ACC112 (cell line): ENCODE measurements at regions not wholly inside any gene's neighbourhood (a gene's known extent, or its start where the extent isn't known, plus 50 kb on each side); places are given as distances from the start of the nearest gene placed in this dataset.
"Not testable (repeated sequence)": the region's sequence is repeated elsewhere in the genome, so short reads cannot be mapped to it uniquely, and the experiment has no call there.

Experiments used
- H2AFZ ChIP-seq: fragments of 200-600 bp; sonication (generic); one replicate; pipeline ENCODE4 v1.6.0; 2017; ENCODE audit warnings: antibody characterized with exemption, low read length; ENCODE audit not compliant: unreplicated experiment
- H3K27ac ChIP-seq: fragments of 200-600 bp; sonication (generic); 2 replicates; pipeline ENCODE4 v1.5.1; 2014; ENCODE audit warnings: low read depth, mild to moderate bottlenecking, antibody characterized with exemption, low read length, moderate library complexity
- H3K27me3 ChIP-seq: fragments of 200-600 bp; sonication (generic); 2 replicates; pipeline ENCODE4 v1.6.1; 2014; ENCODE audit warnings: mild to moderate bottlenecking, antibody characterized with exemption, low read length, moderate library complexity, mixed read lengths; ENCODE audit not compliant: insufficient read depth
- H3K36me3 ChIP-seq: fragments of 200-600 bp; sonication (generic); 2 replicates; pipeline ENCODE4 v1.6.1; 2016; ENCODE audit warnings: mild to moderate bottlenecking, antibody characterized with exemption, low read length, moderate library complexity, mixed read lengths; ENCODE audit not compliant: insufficient read depth
- H3K4me1 ChIP-seq: fragments of 200-600 bp; sonication (generic); one replicate; pipeline ENCODE4 v1.6.1; 2016; ENCODE audit warnings: low read length, mixed read lengths; ENCODE audit not compliant: insufficient read depth, unreplicated experiment, control insufficient read depth
- H3K4me3 ChIP-seq: fragments of 200-600 bp; sonication (generic); 2 replicates; pipeline ENCODE4 v1.5.1; 2014; ENCODE audit warnings: mild to moderate bottlenecking, low read depth, low read length
- H3K79me2 ChIP-seq: fragments of 200-600 bp; sonication (generic); one replicate; pipeline ENCODE4 v1.6.0; 2016; ENCODE audit warnings: low read length; ENCODE audit not compliant: control insufficient read depth, unreplicated experiment, insufficient read depth

DNA sequence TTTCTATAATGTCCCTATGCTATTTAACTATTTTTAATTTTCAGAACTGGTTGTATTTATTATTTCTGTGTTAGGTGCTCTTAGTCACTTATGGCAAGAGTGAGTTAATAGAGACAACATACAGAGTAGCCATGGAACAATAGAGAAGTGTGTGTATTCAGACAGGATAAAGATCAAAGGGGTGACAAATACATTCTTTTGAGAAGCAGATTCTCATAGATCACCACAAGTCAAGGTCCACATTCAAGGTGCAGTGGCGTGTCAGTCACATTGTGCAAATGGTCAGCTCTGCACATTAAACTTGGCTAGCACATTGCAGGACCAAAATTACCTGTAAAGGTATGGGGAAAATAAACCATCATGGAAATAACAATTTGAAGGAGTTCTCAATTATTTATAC, 369.7 kb downstream of the RPIA start:
- not testable (repeated sequence) for H3K36me3 ChIP-seq, H3K79me2 ChIP-seq, H2AFZ ChIP-seq

DNA sequence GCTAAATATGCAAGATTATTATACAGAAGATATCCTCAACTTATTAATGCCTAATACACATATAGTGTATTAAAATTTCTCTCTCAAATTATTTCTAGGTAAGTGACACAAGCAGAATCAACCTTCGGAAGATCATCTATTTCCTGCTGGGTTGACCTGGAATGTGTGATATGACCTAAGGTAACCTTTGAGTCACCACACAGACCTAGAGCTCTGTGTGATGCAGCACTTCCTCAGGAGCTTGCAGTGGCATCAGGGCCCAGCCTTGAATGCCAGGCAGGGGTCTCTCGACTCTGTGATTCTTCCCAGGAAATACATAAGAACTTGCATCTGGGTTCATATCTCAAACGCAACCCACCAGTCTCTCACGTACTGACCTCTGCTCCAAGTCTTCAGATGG, 385.3 kb downstream of the RPIA start:
- H2AFZ ChIP-seq, H3K27me3 ChIP-seq, H3K4me1 ChIP-seq, H3K79me2 ChIP-seq, H3K36me3 ChIP-seq, H3K4me3 ChIP-seq, H3K27ac ChIP-seq: not testable (repeated sequence)

More for the DNA sequence above, 369.7 kb downstream of the RPIA start:
- H3K27ac ChIP-seq, H3K4me3 ChIP-seq, H3K4me1 ChIP-seq, H3K27me3 ChIP-seq: not testable (repeated sequence)

DNA sequence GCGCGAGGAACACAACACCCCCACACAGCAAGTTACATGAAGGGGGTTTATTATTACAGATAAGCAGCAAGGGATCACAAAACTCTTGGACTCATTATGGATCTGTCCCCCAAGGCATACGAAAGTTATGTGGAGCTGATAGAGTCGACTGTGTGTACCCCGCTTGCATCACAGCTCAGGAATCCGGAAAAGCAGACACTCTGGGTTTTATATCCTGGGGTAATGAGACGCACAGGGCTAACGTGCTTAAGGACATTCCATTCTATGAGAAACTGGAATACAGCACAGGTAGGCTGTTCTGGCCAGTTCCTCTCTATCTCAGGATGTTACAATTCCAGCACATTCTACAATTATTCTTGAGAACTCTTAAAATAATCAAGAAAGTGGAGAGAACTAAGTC, 401.4 kb downstream of the RPIA start:
- not testable (repeated sequence) for H2AFZ ChIP-seq, H3K4me3 ChIP-seq, H3K79me2 ChIP-seq, H3K27me3 ChIP-seq, H3K4me1 ChIP-seq, H3K36me3 ChIP-seq, H3K27ac ChIP-seq

DNA sequence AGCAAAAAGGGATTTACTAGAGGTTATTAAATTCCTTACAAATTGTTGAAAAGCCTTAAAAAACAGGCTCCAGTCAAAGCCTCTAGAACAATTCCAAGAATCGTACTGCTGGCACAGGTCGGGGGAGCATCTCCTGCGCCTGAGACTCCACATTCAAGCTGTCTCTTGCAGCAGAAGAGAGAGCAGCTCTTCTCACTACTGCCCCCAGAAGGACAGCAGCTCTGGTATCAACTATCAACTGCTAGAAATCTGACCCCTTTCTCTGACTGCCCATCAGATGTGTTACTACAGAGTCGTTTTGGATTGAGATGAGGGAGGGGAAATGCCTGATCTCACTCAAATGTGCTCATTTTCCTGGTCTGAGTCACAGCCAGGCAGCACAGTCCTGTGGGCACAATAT, 403.6 kb downstream of the RPIA start:
- H3K27me3 ChIP-seq, H3K4me3 ChIP-seq, H3K27ac ChIP-seq, H3K4me1 ChIP-seq, H2AFZ ChIP-seq, H3K79me2 ChIP-seq, H3K36me3 ChIP-seq: not testable (repeated sequence)

DNA sequence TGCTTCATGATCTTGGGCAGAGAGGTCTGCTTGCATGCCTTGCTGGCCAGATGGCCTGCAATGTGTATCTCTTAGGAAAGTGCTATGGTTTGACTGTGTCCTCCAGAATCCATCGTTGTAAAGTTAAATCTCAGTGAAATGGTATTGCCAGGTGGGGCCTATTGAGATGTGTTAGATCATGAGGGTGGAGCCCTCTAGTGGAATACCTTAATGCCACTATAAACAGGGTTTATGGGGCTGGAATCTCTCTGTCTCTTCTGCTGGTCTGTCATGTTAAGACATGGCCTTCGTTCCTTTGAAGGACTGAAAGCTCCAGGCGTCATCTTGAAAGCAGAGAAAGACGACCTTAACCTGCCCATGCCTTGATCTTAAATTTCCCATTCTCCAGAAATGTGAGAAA, 411.1 kb downstream of the RPIA start:
- not testable (repeated sequence) for H3K79me2 ChIP-seq, H3K27me3 ChIP-seq, H3K4me1 ChIP-seq, H3K27ac ChIP-seq, H3K36me3 ChIP-seq, H3K4me3 ChIP-seq, H2AFZ ChIP-seq

DNA sequence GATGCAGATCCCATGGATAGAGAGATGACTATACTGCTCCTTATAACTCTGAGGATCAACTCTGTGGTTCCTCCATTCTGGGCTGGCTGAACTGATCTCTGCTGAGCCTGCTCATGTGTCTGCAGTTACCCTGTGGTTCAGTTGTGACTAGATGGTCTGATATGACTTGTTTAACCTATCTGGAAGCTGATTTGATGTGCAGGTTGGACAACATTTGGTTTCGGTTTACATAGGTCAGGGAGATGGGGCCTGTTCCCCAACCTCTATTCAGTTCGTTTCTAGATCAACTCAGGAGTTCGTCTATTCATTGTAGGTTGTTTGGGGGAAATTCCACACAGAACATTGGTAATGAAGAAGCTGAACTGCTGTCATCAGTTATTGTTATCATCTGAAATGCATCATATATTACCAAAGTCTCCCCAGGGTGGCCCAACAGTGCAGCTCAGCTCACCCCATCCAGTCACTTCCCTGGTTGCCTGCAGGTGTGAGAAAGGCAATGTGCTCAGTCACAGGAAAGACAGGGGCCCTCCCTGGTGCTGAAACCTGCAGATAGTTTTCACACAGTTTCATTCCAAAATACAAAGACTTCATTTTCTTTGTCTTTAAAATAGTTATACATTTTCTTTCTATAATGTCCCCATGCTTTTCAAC, 415.0 kb downstream of the RPIA start:
- H3K4me3 ChIP-seq, H3K4me1 ChIP-seq, H3K79me2 ChIP-seq, H2AFZ ChIP-seq, H3K27me3 ChIP-seq, H3K27ac ChIP-seq, H3K36me3 ChIP-seq: not testable (repeated sequence)

DNA sequence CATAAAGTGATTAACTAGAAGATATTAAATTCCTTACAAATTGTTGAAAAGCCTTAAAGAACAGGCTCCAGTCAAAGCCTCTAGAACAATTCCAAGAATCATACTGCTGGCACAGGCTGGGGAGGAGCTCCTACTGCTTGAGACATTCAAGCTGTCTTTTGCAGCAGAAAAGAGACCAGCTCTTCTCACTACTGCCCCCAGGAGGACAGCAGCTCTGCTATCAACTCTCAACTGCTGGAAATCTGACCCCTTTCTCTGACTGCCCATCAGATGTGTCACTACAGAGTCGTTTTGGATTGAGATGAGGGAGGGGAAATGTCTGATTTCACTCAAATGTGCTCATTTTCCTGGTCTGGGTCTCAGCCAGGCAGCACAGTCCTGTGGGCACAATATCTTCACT, 421.0 kb downstream of the RPIA start:
- not testable (repeated sequence) for H3K27me3 ChIP-seq, H2AFZ ChIP-seq, H3K4me1 ChIP-seq, H3K27ac ChIP-seq, H3K4me3 ChIP-seq, H3K36me3 ChIP-seq, H3K79me2 ChIP-seq

DNA sequence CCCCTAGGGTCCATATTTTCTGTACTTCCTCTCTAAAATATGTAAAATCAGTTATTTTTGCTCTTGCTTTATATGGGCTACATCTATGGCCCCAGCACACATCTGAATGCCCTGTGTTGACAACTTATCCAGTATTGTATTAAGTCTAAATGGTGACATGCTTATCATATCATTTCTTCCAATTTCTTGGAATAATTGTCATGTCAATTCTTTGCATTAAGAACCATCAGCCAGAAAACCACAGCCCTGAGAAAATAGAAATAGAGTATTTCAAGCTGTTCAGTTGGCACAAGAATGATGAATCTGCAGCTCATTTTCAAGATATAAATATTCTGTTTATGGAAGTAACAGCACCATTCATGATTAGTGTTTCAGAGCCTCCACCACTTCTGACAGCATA, 421.8 kb downstream of the RPIA start:
- not testable (repeated sequence) for H2AFZ ChIP-seq, H3K4me1 ChIP-seq, H3K27me3 ChIP-seq, H3K4me3 ChIP-seq, H3K79me2 ChIP-seq, H3K36me3 ChIP-seq, H3K27ac ChIP-seq

DNA sequence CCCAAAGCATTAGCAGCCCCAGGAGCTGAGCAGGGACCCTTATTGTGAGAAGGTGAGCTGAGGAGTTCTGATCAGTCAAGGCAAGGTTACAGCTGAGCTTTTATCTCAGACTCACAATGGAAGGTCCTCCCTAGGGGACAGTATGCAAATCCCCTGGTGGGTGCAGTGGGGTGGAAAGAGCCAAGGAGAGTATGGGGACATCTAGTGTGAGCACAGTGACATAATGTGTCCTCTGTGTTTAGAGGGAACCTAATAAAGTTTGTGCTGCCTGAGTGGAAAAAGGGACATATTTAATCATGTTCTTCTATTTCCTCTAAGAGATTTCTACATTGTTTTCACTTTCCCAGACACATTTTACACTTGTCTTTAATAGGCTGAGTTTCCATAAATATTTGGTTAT, 438.0 kb downstream of the RPIA start:
- H3K27me3 ChIP-seq, H3K36me3 ChIP-seq, H3K4me1 ChIP-seq, H2AFZ ChIP-seq, H3K27ac ChIP-seq, H3K79me2 ChIP-seq, H3K4me3 ChIP-seq: not testable (repeated sequence)

DNA sequence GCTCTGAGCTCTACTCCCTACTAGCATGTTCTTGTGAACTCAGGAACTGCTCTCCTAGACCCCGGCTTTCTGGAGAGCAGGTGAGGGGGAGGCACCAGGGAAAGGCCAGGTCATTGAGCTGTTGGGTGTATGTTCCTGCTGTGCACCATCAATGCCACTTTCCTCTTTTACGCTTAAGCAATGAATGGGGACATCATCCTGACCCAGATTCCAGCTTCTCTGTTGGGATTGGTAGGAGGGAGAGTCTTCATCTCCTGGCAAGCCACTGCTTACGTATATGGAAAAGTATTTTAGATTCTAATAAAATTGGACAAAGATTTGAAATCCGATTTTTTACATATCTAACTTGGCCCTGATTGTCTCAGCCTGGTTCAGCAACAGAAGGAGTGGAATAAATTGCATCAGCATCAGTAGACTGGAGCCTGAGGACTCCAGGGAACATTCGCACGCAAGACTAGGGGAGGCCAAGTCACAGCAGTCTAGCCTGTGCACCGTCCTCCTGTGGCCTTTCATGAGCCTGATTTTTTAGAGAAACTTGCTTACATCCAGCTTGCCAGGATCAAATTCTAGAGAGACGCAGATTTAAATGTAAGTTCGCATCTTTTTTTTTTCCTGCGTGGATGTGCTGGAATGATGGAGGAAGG, 439.3 kb downstream of the RPIA start:
- H3K27ac ChIP-seq, H3K4me1 ChIP-seq, H3K36me3 ChIP-seq, H2AFZ ChIP-seq, H3K27me3 ChIP-seq, H3K79me2 ChIP-seq, H3K4me3 ChIP-seq: not testable (repeated sequence)

DNA sequence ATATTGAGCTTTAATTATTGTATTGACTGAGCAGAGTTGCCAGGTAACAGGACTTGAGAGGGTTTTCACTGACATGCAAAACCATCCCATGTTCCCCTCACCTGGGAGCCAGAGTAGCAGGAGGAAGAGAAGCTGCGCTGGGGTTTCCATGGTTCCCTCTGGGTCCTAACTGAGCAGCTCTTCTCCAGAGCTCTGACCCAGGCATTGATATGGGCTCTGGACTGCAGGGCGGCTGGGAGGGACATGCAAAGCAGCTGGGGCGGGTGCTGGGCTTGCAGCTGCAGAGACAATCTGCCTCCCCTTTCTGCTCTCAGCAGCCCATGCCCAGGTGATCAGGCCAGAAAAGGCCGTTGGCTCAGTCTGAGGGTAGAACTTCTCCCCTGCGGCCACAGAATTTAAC, 451.5 kb downstream of the RPIA start:
- not testable (repeated sequence) for H3K27me3 ChIP-seq, H3K36me3 ChIP-seq, H3K4me1 ChIP-seq, H3K27ac ChIP-seq, H2AFZ ChIP-seq, H3K4me3 ChIP-seq, H3K79me2 ChIP-seq
